HG03103 (cell line): ENCODE measurements at regions not wholly inside any gene's neighbourhood (a gene's known extent, or its start where the extent isn't known, plus 50 kb on each side); places are given as distances from the start of the nearest gene placed in this dataset.

Experiments used
- ATAC-seq: cut with Tn5 transposase; IDR thresholded peaks from one replicate; pipeline ENCODE4 v1.9.1; 2021; ENCODE audit warnings: low read depth; ENCODE audit not compliant: unreplicated experiment

- ATAC-seq = no peak
These were observed 241.4 kb upstream of the ZNF462 start for GRCh38 chr9:106621313-106622163.

- ATAC-seq = no peak
These were observed 240.8 kb upstream of the ZNF462 start for GRCh38 chr9:106622164-106622487.

- no peak for ATAC-seq
These were observed 239.4 kb upstream of the ZNF462 start for GRCh38 chr9:106623558-106623957.

GRCh38 chr9:106625259-106625789 lies 237.6 kb upstream of the ZNF462 start:
- ATAC-seq = no peak

- no peak for ATAC-seq
These were observed 236.0 kb upstream of the ZNF462 start for GRCh38 chr9:106626936-106627335.

- no peak for ATAC-seq
These were observed 230.3 kb upstream of the ZNF462 start for GRCh38 chr9:106632621-106633020.

- ATAC-seq = no peak
These were observed 228.8 kb upstream of the ZNF462 start for GRCh38 chr9:106634183-106634582.

GRCh38 chr9:106634641-106635040 lies 228.3 kb upstream of the ZNF462 start:
- no peak for ATAC-seq

- ATAC-seq = no peak
These were observed 225.5 kb upstream of the ZNF462 start for GRCh38 chr9:106637486-106637885.

GRCh38 chr9:106639873-106640568 lies 222.9 kb upstream of the ZNF462 start:
- ATAC-seq = no peak

GRCh38 chr9:106643211-106643930 lies 219.6 kb upstream of the ZNF462 start:
- ATAC-seq = no peak

GRCh38 chr9:106644661-106645060 lies 218.3 kb upstream of the ZNF462 start:
- no peak for ATAC-seq

GRCh38 chr9:106648799-106649198 lies 214.2 kb upstream of the ZNF462 start:
- no peak for ATAC-seq

- no peak for ATAC-seq
These were observed 213.3 kb upstream of the ZNF462 start for GRCh38 chr9:106649664-106650063.

- ATAC-seq = no peak
These were observed 209.8 kb upstream of the ZNF462 start for GRCh38 chr9:106653213-106653612.

GRCh38 chr9:106655966-106656365 lies 207.0 kb upstream of the ZNF462 start:
- no peak for ATAC-seq

- ATAC-seq = no peak
These were observed 205.0 kb upstream of the ZNF462 start for GRCh38 chr9:106657926-106658325.

- no peak for ATAC-seq
These were observed 194.4 kb upstream of the ZNF462 start for GRCh38 chr9:106668534-106668933.

- ATAC-seq = no peak
These were observed 193.1 kb upstream of the ZNF462 start for GRCh38 chr9:106669835-106670234.

GRCh38 chr9:106670418-106670817 lies 192.5 kb upstream of the ZNF462 start:
- ATAC-seq = no peak

- no peak for ATAC-seq
These were observed 187.2 kb upstream of the ZNF462 start for GRCh38 chr9:106675780-106676179.
